UCSD-AML1 (cell line): ENCODE measurements at regions not wholly inside any gene's neighbourhood (a gene's known extent, or its start where the extent isn't known, plus 50 kb on each side); places are given as distances from the start of the nearest gene placed in this dataset.

Experiments used
- DNase-seq: peaks from one replicate; lab custom pipeline; 2025; ENCODE audit not compliant: unreplicated experiment; lab: John Stamatoyannopoulos, UW

GRCh38 chr13:99617474-99618255 lies 116.4 kb downstream of the TM9SF2 start:
- peak; percentile 25 for DNase-seq

- DNase-seq, result peak; percentile 28
Observed at GRCh38 chr13:99614465-99614885, 113.2 kb downstream of the TM9SF2 start.
